IMR-90 (cell line): ENCODE measurements at regions not wholly inside any gene's neighbourhood (a gene's known extent, or its start where the extent isn't known, plus 50 kb on each side); places are given as distances from the start of the nearest gene placed in this dataset.

Experiments used
- ATAC-seq: fragments of 200-7000 bp; cut with Tn5 transposase; 2 replicates; pipeline ENCODE4 v1.9.1; 2020; ENCODE audit warnings: low read depth, mild to moderate bottlenecking, moderate library complexity
- BruUV-seq: library from RNA; stranded (reverse); fragments of 400-500 nt; replicated peaks from 2 replicates; lab custom pipeline; 2021; lab: Mats Ljungman, UMichigan
- CTCF ChIA-PET: fragments of 300-600 bp; formaldehyde crosslinking; extraction: SDS; loops from one replicate; lab custom pipeline; 2021; ENCODE audit warnings: antibody characterized with exemption; lab: Yijun Ruan, JAX
- POLR2A ChIA-PET: fragments of 300-600 bp; sonication (Branson Sonifier 250); formaldehyde crosslinking; loops from one replicate; lab custom pipeline; 2022; ENCODE audit warnings: antibody characterized with exemption; ENCODE audit not compliant: unreplicated experiment; lab: Charles Lee
- DNase-seq: peaks from one replicate; pipeline ENCODE4 v3.0.0; 2013
- H2AFZ ChIP-seq: replicated peaks from 2 replicates; pipeline ENCODE3; 2013; ENCODE audit warnings: low read length, mild to moderate bottlenecking; ENCODE audit not compliant: poor library complexity
- H2AK5ac ChIP-seq: 2 replicates; pipeline ENCODE4 v1.6.1; 2013; ENCODE audit warnings: low read depth, low read length, inconsistent platforms
- H2AK9ac ChIP-seq: replicated peaks from 2 replicates; pipeline ENCODE3; 2013; ENCODE audit warnings: mild to moderate bottlenecking, low read depth, low read length, moderate library complexity; ENCODE audit not compliant: poor library complexity
- H2BK120ac ChIP-seq: 2 replicates; pipeline ENCODE4 v1.6.1; 2013; ENCODE audit warnings: low read depth, low read length, inconsistent platforms
- H2BK15ac ChIP-seq: 3 replicates; pipeline ENCODE4 v1.6.1; 2013; ENCODE audit warnings: low read depth, low read length, inconsistent platforms
- H2BK20ac ChIP-seq: 2 replicates; pipeline ENCODE4 v1.6.1; 2013; ENCODE audit warnings: low read depth, mild to moderate bottlenecking, inconsistent platforms, low read length, moderate library complexity
- H2BK5ac ChIP-seq: 2 replicates; pipeline ENCODE4 v1.6.1; 2013; ENCODE audit warnings: mild to moderate bottlenecking, low read depth, low read length, inconsistent platforms; ENCODE audit not compliant: poor library complexity, severe bottlenecking
- H3K14ac ChIP-seq: replicated peaks from 2 replicates; pipeline ENCODE4 v1.6.1; 2013; ENCODE audit warnings: low read depth, low read length, inconsistent platforms
- H3K18ac ChIP-seq: 2 replicates; pipeline ENCODE4 v1.6.1; 2013; ENCODE audit warnings: low read depth, low read length, control low read depth
- H3K23ac ChIP-seq: 2 replicates; pipeline ENCODE4 v1.6.1; 2013; ENCODE audit warnings: low read depth, low read length, inconsistent platforms
- H3K27ac ChIP-seq: 2 replicates; pipeline ENCODE4 v1.5.1; 2013; ENCODE audit warnings: mild to moderate bottlenecking, control low read depth, low read length; ENCODE audit not compliant: insufficient read depth
- H3K27me3 ChIP-seq: 2 replicates; pipeline ENCODE4 v1.6.1; 2013; ENCODE audit warnings: low read length; ENCODE audit not compliant: control insufficient read depth, insufficient read depth
- H3K36me3 ChIP-seq: 2 replicates; pipeline ENCODE4 v1.6.1; 2013; ENCODE audit warnings: low read length, mixed read lengths; ENCODE audit not compliant: control insufficient read depth, insufficient read depth
- H3K4ac ChIP-seq: 2 replicates; pipeline ENCODE4 v1.6.1; 2013; ENCODE audit warnings: low read depth, low read length, inconsistent platforms
- H3K4me1 ChIP-seq: 2 replicates; pipeline ENCODE4 v1.6.1; 2013; ENCODE audit warnings: low read length, mixed read lengths; ENCODE audit not compliant: control insufficient read depth, insufficient read depth
- H3K4me2 ChIP-seq: 2 replicates; pipeline ENCODE4 v1.6.1; 2013; ENCODE audit warnings: low read depth, mild to moderate bottlenecking, control low read depth, low read length, moderate library complexity
- H3K4me3 ChIP-seq: 2 replicates; pipeline ENCODE4 v1.5.1; 2013; ENCODE audit warnings: low read depth, mild to moderate bottlenecking, control low read depth, low read length, moderate library complexity; ENCODE audit not compliant: insufficient read depth
- H3K56ac ChIP-seq: 2 replicates; pipeline ENCODE4 v1.6.1; 2013; ENCODE audit warnings: low read length, inconsistent platforms; ENCODE audit not compliant: insufficient read depth; ENCODE audit errors: extremely low read depth
- H3K79me1 ChIP-seq, 2 experiments: 2 replicates each; pipeline ENCODE4 v1.6.1; 2013; ENCODE audit warnings: low read length in 2 of 2, inconsistent platforms in 1 of 2, low read depth in 1 of 2
- H3K9ac ChIP-seq: 2 replicates; pipeline ENCODE4 v1.6.1; 2013; ENCODE audit warnings: low read depth, low read length, control low read depth
- H3K9me1 ChIP-seq: 2 replicates; pipeline ENCODE4 v1.6.1; 2013; ENCODE audit warnings: low read length, inconsistent platforms; ENCODE audit not compliant: insufficient read depth
- H3K9me3 ChIP-seq: 2 replicates; pipeline ENCODE4 v1.6.1; 2013; ENCODE audit warnings: low read length; ENCODE audit not compliant: control insufficient read depth, insufficient read depth
- H4K20me1 ChIP-seq: 2 replicates; pipeline ENCODE4 v1.6.1; 2013; ENCODE audit warnings: low read length, inconsistent platforms; ENCODE audit not compliant: insufficient read depth
- H4K5ac ChIP-seq: 2 replicates; pipeline ENCODE4 v1.6.1; 2013; ENCODE audit warnings: mild to moderate bottlenecking, low read depth, low read length, control low read depth
- H4K8ac ChIP-seq, 2 experiments: 2 replicates each; pipeline ENCODE4 v1.6.1; 2013; ENCODE audit warnings: low read depth in 2 of 2, low read length in 2 of 2, control low read depth in 1 of 2, inconsistent platforms in 1 of 2
- H4K91ac ChIP-seq: 2 replicates; pipeline ENCODE4 v1.6.1; 2013; ENCODE audit warnings: low read depth, low read length, inconsistent platforms; ENCODE audit not compliant: insufficient read depth
- BHLHE40 ChIP-seq: fragments of 150-350 bp; IDR thresholded peaks from 2 replicates; pipeline ENCODE4 v1.6.1; 2016; ENCODE audit warnings: mild to moderate bottlenecking, low read depth, low read length
- CEBPB ChIP-seq: IDR thresholded peaks from 2 replicates; pipeline ENCODE4 v1.6.1; 2012; ENCODE audit warnings: low read depth, low read length, improper control_type of control experiment
- CHD1 ChIP-seq: IDR thresholded peaks from 2 replicates; pipeline ENCODE4 v1.6.1; 2012; ENCODE audit warnings: low read depth, low read length, improper control_type of control experiment
- CTCF ChIP-seq: conservative IDR thresholded peaks from 2 replicates; pipeline ENCODE4 v1.5.1; 2012; ENCODE audit warnings: mild to moderate bottlenecking, low read depth, low read length, improper control_type of control experiment
- ELK1 ChIP-seq: fragments of 150-350 bp; IDR thresholded peaks from 2 replicates; pipeline ENCODE4 v1.6.1; 2016; ENCODE audit warnings: low read depth, mild to moderate bottlenecking, low read length, moderate library complexity, borderline replicate concordance
- MAFK ChIP-seq: IDR thresholded peaks from 2 replicates; pipeline ENCODE4 v1.6.1; 2012; ENCODE audit warnings: low read depth, low read length, improper control_type of control experiment
- POLR2A ChIP-seq: IDR thresholded peaks from 2 replicates; pipeline ENCODE4 v1.6.1; 2012; ENCODE audit warnings: mild to moderate bottlenecking, low read depth, low read length
- RAD21 ChIP-seq: IDR thresholded peaks from 2 replicates; pipeline ENCODE4 v1.6.1; 2012; ENCODE audit warnings: low read length, improper control_type of control experiment
- RCOR1 ChIP-seq: IDR thresholded peaks from 2 replicates; pipeline ENCODE4 v1.6.1; 2012; ENCODE audit warnings: mild to moderate bottlenecking, low read length, improper control_type of control experiment; ENCODE audit not compliant: insufficient replicate concordance
- RFX5 ChIP-seq: IDR thresholded peaks from 2 replicates; pipeline ENCODE4 v1.8.0; 2012; ENCODE audit warnings: low read depth, mild to moderate bottlenecking, low read length, moderate library complexity
- SMC3 ChIP-seq: fragments of 150-350 bp; IDR thresholded peaks from 2 replicates; pipeline ENCODE4 v1.6.1; 2016; ENCODE audit warnings: low read depth, mild to moderate bottlenecking, antibody characterized with exemption, low read length, moderate library complexity
- WGBS, 2 experiments: methylation state at CpG; one replicate each; pipeline versions ENCODE4 v1.1.5 to v1.1.7; 2013; ENCODE audit warnings: missing lambda C conversion rate in 2 of 2; ENCODE audit not compliant: insufficient read length in 1 of 2; ENCODE audit errors: extremely low coverage in 2 of 2; 5-methylcytosine and 5-hydroxymethylcytosine counted together
- dilution Hi-C: fragments of 300-500 bp; cut with HindIII; formaldehyde crosslinking; loops from one replicate; pipeline ENCODE4 v1.14.3; 2018; ENCODE audit warnings: low sequenced_read_pairs; ENCODE audit not compliant: unreplicated experiment
- in situ Hi-C: fragments of 300-500 bp; cut with MboI; formaldehyde crosslinking; loops from 3 replicates; pipeline ENCODE4 v1.14.3; 2019; ENCODE audit warnings: low sequenced_read_pairs, inconsistent platforms, mixed read lengths
- intact Hi-C: fragments of 100-400 bp; cut with micrococcal nuclease; formaldehyde crosslinking; loops from 2 replicates; pipeline ENCODE4 v1.10.0; 2022

- no peak overlapping the region for H3K56ac ChIP-seq
- H3K18ac ChIP-seq: no peak overlapping the region
- TF ChIP-seq RFX5 (no peak), CEBPB (no peak), MAFK (no peak), CTCF (no peak), ELK1 (no peak), CHD1 (no peak), RAD21 (no peak), BHLHE40 (no peak), RCOR1 (no peak), POLR2A (no peak), SMC3 (no peak)
- H3K4me1 ChIP-seq: no peaks in the 10 kb centered on the region
- DNase-seq (no peak), ATAC-seq (no peak)
- no peak overlapping the region for H3K27ac ChIP-seq
- no peaks in the 10 kb centered on the region for H3K79me1 ChIP-seq
- no peak overlapping the region for H3K4me3 ChIP-seq
- H3K4ac ChIP-seq: no peak overlapping the region
- no peak overlapping the region for H3K14ac ChIP-seq
- H4K8ac ChIP-seq: no peak overlapping the region
- H3K36me3 ChIP-seq: no peaks in the 10 kb centered on the region
- peaks cover 17% of the 10 kb centered on the region for H3K27me3 ChIP-seq
- H2AK5ac ChIP-seq: no peak overlapping the region
- intact Hi-C loops (no loop called here), dilution Hi-C loops (no loop called here), in situ Hi-C loops (no loop called here)
- H2BK15ac ChIP-seq: no peak overlapping the region
- WGBS, 2 experiments: 42% methylated on average over 19 of the region's 37 CpGs; no CpG with 5 or more reads in 1 of the 2 experiments
- H3K9me3 ChIP-seq: peaks cover 8% of the 10 kb centered on the region; the same call in 1 of the 2 replicates
- H3K23ac ChIP-seq: no peak overlapping the region
- H3K9me1 ChIP-seq: no peaks in the 10 kb centered on the region
- POLR2A ChIA-PET: no interaction called here
- H2BK20ac ChIP-seq: no peak overlapping the region
- no peak overlapping the region for H2BK5ac ChIP-seq
- BruUV-seq: no TSS peak
- no peak overlapping the region for H2AK9ac ChIP-seq
- H2BK120ac ChIP-seq: no peak overlapping the region
- H2AFZ ChIP-seq: no peak overlapping the region
- no peak overlapping the region for H3K9ac ChIP-seq
- H4K20me1 ChIP-seq: no peaks in the 10 kb centered on the region
- H4K5ac ChIP-seq: no peak overlapping the region
- no peak overlapping the region for H3K4me2 ChIP-seq
- CTCF ChIA-PET: no interaction called here
- H4K91ac ChIP-seq: no peak overlapping the region
Observed at GRCh38 chrX:137426695-137427425, 139.1 kb upstream of the ZIC3 start.
